ENCODE measurements at regions not wholly inside any gene's neighbourhood (a gene's known extent, or its start where the extent isn't known, plus 50 kb on each side); places are given as distances from the start of the nearest gene placed in this dataset.

DNA sequence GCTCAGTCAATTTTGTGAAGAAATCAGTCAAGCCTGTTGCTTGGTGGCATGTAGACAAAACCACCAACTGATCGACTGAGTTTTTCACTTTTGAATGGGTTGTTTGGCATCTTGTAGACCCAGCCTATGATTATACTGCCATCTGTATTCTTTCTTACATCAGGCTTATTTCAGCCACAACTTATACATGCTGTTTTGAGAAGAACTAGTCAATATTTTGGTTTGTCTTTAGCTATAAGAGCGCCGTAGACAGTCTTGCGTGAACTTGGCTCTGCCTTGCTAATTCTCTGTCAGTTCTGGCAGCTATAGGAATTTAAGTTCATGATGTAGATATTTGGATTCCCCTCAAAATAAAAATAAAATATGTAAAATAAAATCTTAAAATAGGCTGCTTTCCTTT, 742.0 kb upstream of the FANCL start:
- TF ChIP-seq MAFK (IDR thresholded peaks at IDR 0.05; ENCODE audit: partially characterized antibody) = no peak
- TF ChIP-seq, protein P1, sequence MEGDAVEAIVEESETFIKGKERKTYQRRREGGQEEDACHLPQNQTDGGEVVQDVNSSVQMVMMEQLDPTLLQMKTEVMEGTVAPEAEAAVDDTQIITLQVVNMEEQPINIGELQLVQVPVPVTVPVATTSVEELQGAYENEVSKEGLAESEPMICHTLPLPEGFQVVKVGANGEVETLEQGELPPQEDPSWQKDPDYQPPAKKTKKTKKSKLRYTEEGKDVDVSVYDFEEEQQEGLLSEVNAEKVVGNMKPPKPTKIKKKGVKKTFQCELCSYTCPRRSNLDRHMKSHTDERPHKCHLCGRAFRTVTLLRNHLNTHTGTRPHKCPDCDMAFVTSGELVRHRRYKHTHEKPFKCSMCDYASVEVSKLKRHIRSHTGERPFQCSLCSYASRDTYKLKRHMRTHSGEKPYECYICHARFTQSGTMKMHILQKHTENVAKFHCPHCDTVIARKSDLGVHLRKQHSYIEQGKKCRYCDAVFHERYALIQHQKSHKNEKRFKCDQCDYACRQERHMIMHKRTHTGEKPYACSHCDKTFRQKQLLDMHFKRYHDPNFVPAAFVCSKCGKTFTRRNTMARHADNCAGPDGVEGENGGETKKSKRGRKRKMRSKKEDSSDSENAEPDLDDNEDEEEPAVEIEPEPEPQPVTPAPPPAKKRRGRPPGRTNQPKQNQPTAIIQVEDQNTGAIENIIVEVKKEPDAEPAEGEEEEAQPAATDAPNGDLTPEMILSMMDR (IDR thresholded peaks at IDR 0.05) = no peak
- no peak for TF ChIP-seq NFE2L2 (conservative IDR thresholded peaks at IDR 0.05; ENCODE audit: low read length)
- no peak for TF ChIP-seq JUN (IDR thresholded peaks at IDR 0.05)
- no peak for TF ChIP-seq SREBF2 (IDR thresholded peaks at IDR 0.05)
- TF ChIP-seq ZC3H11A (IDR thresholded peaks at IDR 0.05) = no peak
- TF ChIP-seq, protein P2, sequence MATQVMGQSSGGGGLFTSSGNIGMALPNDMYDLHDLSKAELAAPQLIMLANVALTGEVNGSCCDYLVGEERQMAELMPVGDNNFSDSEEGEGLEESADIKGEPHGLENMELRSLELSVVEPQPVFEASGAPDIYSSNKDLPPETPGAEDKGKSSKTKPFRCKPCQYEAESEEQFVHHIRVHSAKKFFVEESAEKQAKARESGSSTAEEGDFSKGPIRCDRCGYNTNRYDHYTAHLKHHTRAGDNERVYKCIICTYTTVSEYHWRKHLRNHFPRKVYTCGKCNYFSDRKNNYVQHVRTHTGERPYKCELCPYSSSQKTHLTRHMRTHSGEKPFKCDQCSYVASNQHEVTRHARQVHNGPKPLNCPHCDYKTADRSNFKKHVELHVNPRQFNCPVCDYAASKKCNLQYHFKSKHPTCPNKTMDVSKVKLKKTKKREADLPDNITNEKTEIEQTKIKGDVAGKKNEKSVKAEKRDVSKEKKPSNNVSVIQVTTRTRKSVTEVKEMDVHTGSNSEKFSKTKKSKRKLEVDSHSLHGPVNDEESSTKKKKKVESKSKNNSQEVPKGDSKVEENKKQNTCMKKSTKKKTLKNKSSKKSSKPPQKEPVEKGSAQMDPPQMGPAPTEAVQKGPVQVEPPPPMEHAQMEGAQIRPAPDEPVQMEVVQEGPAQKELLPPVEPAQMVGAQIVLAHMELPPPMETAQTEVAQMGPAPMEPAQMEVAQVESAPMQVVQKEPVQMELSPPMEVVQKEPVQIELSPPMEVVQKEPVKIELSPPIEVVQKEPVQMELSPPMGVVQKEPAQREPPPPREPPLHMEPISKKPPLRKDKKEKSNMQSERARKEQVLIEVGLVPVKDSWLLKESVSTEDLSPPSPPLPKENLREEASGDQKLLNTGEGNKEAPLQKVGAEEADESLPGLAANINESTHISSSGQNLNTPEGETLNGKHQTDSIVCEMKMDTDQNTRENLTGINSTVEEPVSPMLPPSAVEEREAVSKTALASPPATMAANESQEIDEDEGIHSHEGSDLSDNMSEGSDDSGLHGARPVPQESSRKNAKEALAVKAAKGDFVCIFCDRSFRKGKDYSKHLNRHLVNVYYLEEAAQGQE (IDR thresholded peaks at IDR 0.05) = no peak
- TF ChIP-seq RCOR1 (IDR thresholded peaks at IDR 0.05; ENCODE audit: low read depth, low read length) = no peak
- no peak for TF ChIP-seq NPAS2 (CRISPR knock-in tag; IDR thresholded peaks at IDR 0.05; ENCODE audit: borderline replicate concordance)
- no peak for TF ChIP-seq TP53 (CRISPR knock-in tag; IDR thresholded peaks at IDR 0.05)
- TF ChIP-seq SMC3 (IDR thresholded peaks at IDR 0.05) = no peak
- no peak for TF ChIP-seq FOSL2 (IDR thresholded peaks at IDR 0.05)
- no peak for TF ChIP-seq FOSL2 (CRISPR knock-in tag; IDR thresholded peaks at IDR 0.05)
- no peak for TF ChIP-seq EP300 (IDR thresholded peaks at IDR 0.05)
- TF ChIP-seq, protein P3, sequence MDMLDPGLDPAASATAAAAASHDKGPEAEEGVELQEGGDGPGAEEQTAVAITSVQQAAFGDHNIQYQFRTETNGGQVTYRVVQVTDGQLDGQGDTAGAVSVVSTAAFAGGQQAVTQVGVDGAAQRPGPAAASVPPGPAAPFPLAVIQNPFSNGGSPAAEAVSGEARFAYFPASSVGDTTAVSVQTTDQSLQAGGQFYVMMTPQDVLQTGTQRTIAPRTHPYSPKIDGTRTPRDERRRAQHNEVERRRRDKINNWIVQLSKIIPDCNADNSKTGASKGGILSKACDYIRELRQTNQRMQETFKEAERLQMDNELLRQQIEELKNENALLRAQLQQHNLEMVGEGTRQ (IDR thresholded peaks at IDR 0.05) = no peak

All from A549 (cell line).